ENCODE measurements at regions not wholly inside any gene's neighbourhood (a gene's known extent, or its start where the extent isn't known, plus 50 kb on each side); places are given as distances from the start of the nearest gene placed in this dataset.

GRCh38 chr4:159429693-159430035 is 326.8 kb downstream of the RAPGEF2 start:
- Mint-ChIP-seq H3K4me3 (no peak overlapping the region), H3K36me3 (ENCODE audit: low read depth) (no peaks in the 10 kb centered on the region), H3K4me1 (peaks cover 4% of the 10 kb centered on the region), H3K27ac (no peak overlapping the region), H3K27me3 (peaks cover 15% of the 10 kb centered on the region)
- no peaks in the 10 kb centered on the region for H3K9me3 ChIP-seq (ENCODE audit: control insufficient read depth, low read length, poor library complexity, severe bottlenecking)
- ATAC-seq: no peak
- DNase-seq: no peak

- H3K27me3 Mint-ChIP-seq: peaks cover 23% of the 10 kb centered on the region
- H3K4me1 Mint-ChIP-seq: peaks cover 9% of the 10 kb centered on the region
- DNase-seq: no peak
- no peak for ATAC-seq
- H3K27ac Mint-ChIP-seq: no peak overlapping the region
- H3K4me3 Mint-ChIP-seq: no peak overlapping the region
- no peaks in the 10 kb centered on the region for H3K9me3 ChIP-seq (ENCODE audit: control insufficient read depth, low read length, poor library complexity, severe bottlenecking)
- no peaks in the 10 kb centered on the region for H3K36me3 Mint-ChIP-seq (ENCODE audit: low read depth)
Observed at GRCh38 chr4:159430896-159431295, 328.0 kb downstream of the RAPGEF2 start.

- H3K27me3 Mint-ChIP-seq: peaks cover 23% of the 10 kb centered on the region
- H3K4me3 Mint-ChIP-seq: no peak overlapping the region
- H3K27ac Mint-ChIP-seq: no peak overlapping the region
- ATAC-seq (no peak), DNase-seq (no peak)
- H3K36me3 Mint-ChIP-seq (ENCODE audit: low read depth): no peaks in the 10 kb centered on the region
- H3K9me3 ChIP-seq (ENCODE audit: control insufficient read depth, low read length, poor library complexity, severe bottlenecking): no peaks in the 10 kb centered on the region
- H3K4me1 Mint-ChIP-seq: peaks cover 9% of the 10 kb centered on the region
Observed at GRCh38 chr4:159432436-159432835, 329.6 kb downstream of the RAPGEF2 start.

GRCh38 chr4:159433337-159433736 is 330.5 kb downstream of the RAPGEF2 start:
- H3K4me1 Mint-ChIP-seq: peaks cover 5% of the 10 kb centered on the region
- peaks cover 24% of the 10 kb centered on the region for H3K27me3 Mint-ChIP-seq
- H3K4me3 Mint-ChIP-seq: no peak overlapping the region
- no peaks in the 10 kb centered on the region for H3K9me3 ChIP-seq (ENCODE audit: control insufficient read depth, low read length, poor library complexity, severe bottlenecking)
- H3K27ac Mint-ChIP-seq: no peak overlapping the region
- no peak for ATAC-seq
- DNase-seq: no peak
- no peaks in the 10 kb centered on the region for H3K36me3 Mint-ChIP-seq (ENCODE audit: low read depth)

- peaks cover 27% of the 10 kb centered on the region for H3K27me3 Mint-ChIP-seq
- no peak overlapping the region for H3K27ac Mint-ChIP-seq
- ATAC-seq (no peak), DNase-seq (no peak)
- no peak overlapping the region for H3K4me3 Mint-ChIP-seq
- H3K9me3 ChIP-seq (ENCODE audit: control insufficient read depth, low read length, poor library complexity, severe bottlenecking): no peaks in the 10 kb centered on the region
- H3K4me1 Mint-ChIP-seq: peaks cover 5% of the 10 kb centered on the region
- no peaks in the 10 kb centered on the region for H3K36me3 Mint-ChIP-seq (ENCODE audit: low read depth)
Observed at GRCh38 chr4:159434114-159434870, 331.4 kb downstream of the RAPGEF2 start.

GRCh38 chr4:159434871-159435241 is 332.0 kb downstream of the RAPGEF2 start:
- no peak overlapping the region for H3K27ac Mint-ChIP-seq

GRCh38 chr4:159435561-159436023 is 332.7 kb downstream of the RAPGEF2 start:
- Mint-ChIP-seq H3K27ac (no peak overlapping the region), H3K27me3 (peaks cover 33% of the 10 kb centered on the region), H3K4me3 (no peak overlapping the region), H3K36me3 (ENCODE audit: low read depth) (no peaks in the 10 kb centered on the region), H3K4me1 (peaks cover 5% of the 10 kb centered on the region)
- H3K9me3 ChIP-seq (ENCODE audit: control insufficient read depth, low read length, poor library complexity, severe bottlenecking): no peaks in the 10 kb centered on the region
- no peak for ATAC-seq
- DNase-seq: no peak

More at GRCh38 chr4:159434871-159435241, 332.0 kb downstream of the RAPGEF2 start:
- Mint-ChIP-seq H3K36me3 (ENCODE audit: low read depth) (no peaks in the 10 kb centered on the region), H3K4me3 (no peak overlapping the region), H3K27me3 (peaks cover 33% of the 10 kb centered on the region), H3K4me1 (peaks cover 5% of the 10 kb centered on the region)
- no peak for ATAC-seq
- DNase-seq: no peak
- no peaks in the 10 kb centered on the region for H3K9me3 ChIP-seq (ENCODE audit: control insufficient read depth, low read length, poor library complexity, severe bottlenecking)

- no peaks in the 10 kb centered on the region for H3K4me1 Mint-ChIP-seq
- no peaks in the 10 kb centered on the region for H3K9me3 ChIP-seq (ENCODE audit: control insufficient read depth, low read length, poor library complexity, severe bottlenecking)
- no peaks in the 10 kb centered on the region for H3K36me3 Mint-ChIP-seq (ENCODE audit: low read depth)
- ATAC-seq (no peak), DNase-seq (no peak)
- H3K27me3 Mint-ChIP-seq: peaks cover 27% of the 10 kb centered on the region
- H3K27ac Mint-ChIP-seq: no peak overlapping the region
- no peak overlapping the region for H3K4me3 Mint-ChIP-seq
Observed at GRCh38 chr4:159443975-159444374, 341.1 kb downstream of the RAPGEF2 start.

- no peak overlapping the region for H3K27ac Mint-ChIP-seq
Observed at GRCh38 chr4:159444678-159445077, 341.8 kb downstream of the RAPGEF2 start.

GRCh38 chr4:159445692-159446091 is 342.8 kb downstream of the RAPGEF2 start:
- H3K9me3 ChIP-seq (ENCODE audit: control insufficient read depth, low read length, poor library complexity, severe bottlenecking): no peaks in the 10 kb centered on the region
- Mint-ChIP-seq H3K27me3 (peaks cover 21% of the 10 kb centered on the region), H3K4me3 (no peak overlapping the region), H3K36me3 (ENCODE audit: low read depth) (no peaks in the 10 kb centered on the region), H3K4me1 (no peaks in the 10 kb centered on the region), H3K27ac (no peak overlapping the region)
- DNase-seq (no peak), ATAC-seq (no peak)

More at GRCh38 chr4:159444678-159445077, 341.8 kb downstream of the RAPGEF2 start:
- no peak overlapping the region for H3K4me3 Mint-ChIP-seq
- no peaks in the 10 kb centered on the region for H3K4me1 Mint-ChIP-seq
- H3K36me3 Mint-ChIP-seq (ENCODE audit: low read depth): no peaks in the 10 kb centered on the region
- no peak for DNase-seq
- H3K27me3 Mint-ChIP-seq: peaks cover 23% of the 10 kb centered on the region
- no peaks in the 10 kb centered on the region for H3K9me3 ChIP-seq (ENCODE audit: control insufficient read depth, low read length, poor library complexity, severe bottlenecking)
- ATAC-seq: no peak

- no peaks in the 10 kb centered on the region for H3K4me1 Mint-ChIP-seq
- H3K36me3 Mint-ChIP-seq (ENCODE audit: low read depth): no peaks in the 10 kb centered on the region
- H3K9me3 ChIP-seq (ENCODE audit: control insufficient read depth, low read length, poor library complexity, severe bottlenecking): no peaks in the 10 kb centered on the region
- H3K4me3 Mint-ChIP-seq: no peak overlapping the region
- peak; percentile 76 for ATAC-seq
- H3K27me3 Mint-ChIP-seq: peaks cover 21% of the 10 kb centered on the region
- no peak overlapping the region for H3K27ac Mint-ChIP-seq
- DNase-seq: no peak
Observed at GRCh38 chr4:159446266-159446976, 343.5 kb downstream of the RAPGEF2 start.

- Mint-ChIP-seq H3K4me3 (no peak overlapping the region), H3K27ac (no peak overlapping the region), H3K4me1 (no peaks in the 10 kb centered on the region), H3K36me3 (ENCODE audit: low read depth) (no peaks in the 10 kb centered on the region), H3K27me3 (peaks cover 21% of the 10 kb centered on the region)
- ATAC-seq (no peak), DNase-seq (no peak)
- H3K9me3 ChIP-seq (ENCODE audit: control insufficient read depth, low read length, poor library complexity, severe bottlenecking): no peaks in the 10 kb centered on the region
Observed at GRCh38 chr4:159447296-159447695, 344.4 kb downstream of the RAPGEF2 start.

GRCh38 chr4:159451006-159451405 is 348.1 kb downstream of the RAPGEF2 start:
- ATAC-seq (no peak), DNase-seq (no peak)
- Mint-ChIP-seq H3K36me3 (ENCODE audit: low read depth) (no peaks in the 10 kb centered on the region), H3K27me3 (peaks cover 22% of the 10 kb centered on the region), H3K27ac (no peak overlapping the region), H3K4me3 (no peak overlapping the region), H3K4me1 (peaks cover 3% of the 10 kb centered on the region)
- H3K9me3 ChIP-seq (ENCODE audit: control insufficient read depth, low read length, poor library complexity, severe bottlenecking): no peaks in the 10 kb centered on the region
